ENCODE measurements at regions not wholly inside any gene's neighbourhood (a gene's known extent, or its start where the extent isn't known, plus 50 kb on each side); places are given as distances from the start of the nearest gene placed in this dataset.

DNA sequence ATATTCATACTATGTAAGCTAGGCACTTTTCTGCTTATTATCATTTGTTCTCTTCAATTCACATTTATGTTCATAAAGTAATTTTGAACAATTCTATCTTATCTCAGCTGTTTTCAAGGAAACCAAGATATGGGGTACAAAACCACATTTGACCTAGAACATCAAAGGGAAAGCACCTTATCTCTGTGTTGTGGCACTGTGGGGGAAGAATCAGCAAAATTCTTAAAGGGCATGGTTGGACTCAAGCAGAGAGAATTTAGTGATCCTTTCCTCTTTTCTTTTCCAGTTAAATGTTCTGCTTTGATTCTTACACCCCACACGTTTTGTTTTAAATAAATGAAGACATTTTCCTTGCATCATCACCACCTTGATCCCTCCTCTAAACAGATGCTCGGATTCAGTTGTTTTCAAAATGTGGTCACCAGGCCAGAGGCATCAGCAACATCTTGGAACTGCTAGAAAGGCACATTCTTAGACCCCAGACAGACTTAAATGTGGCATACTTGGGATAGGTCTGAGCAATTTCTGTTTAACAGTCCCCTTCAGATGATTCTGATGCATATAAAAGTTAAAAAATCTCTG lies 128.4 kb upstream of the TP63 start:
- TF ChIP-seq POLR2AphosphoS5 (IDR thresholded peaks at IDR 0.05; ENCODE audit: low read depth, low read length) (no peak), SIN3A (IDR thresholded peaks at IDR 0.05; ENCODE audit: borderline replicate concordance, insufficient read depth, low read depth, low read length) (no peak), TCF7L2 (IDR thresholded peaks at IDR 0.05; ENCODE audit: low read depth, low read length) (no peak)
- TF ChIP-seq, protein P1, sequence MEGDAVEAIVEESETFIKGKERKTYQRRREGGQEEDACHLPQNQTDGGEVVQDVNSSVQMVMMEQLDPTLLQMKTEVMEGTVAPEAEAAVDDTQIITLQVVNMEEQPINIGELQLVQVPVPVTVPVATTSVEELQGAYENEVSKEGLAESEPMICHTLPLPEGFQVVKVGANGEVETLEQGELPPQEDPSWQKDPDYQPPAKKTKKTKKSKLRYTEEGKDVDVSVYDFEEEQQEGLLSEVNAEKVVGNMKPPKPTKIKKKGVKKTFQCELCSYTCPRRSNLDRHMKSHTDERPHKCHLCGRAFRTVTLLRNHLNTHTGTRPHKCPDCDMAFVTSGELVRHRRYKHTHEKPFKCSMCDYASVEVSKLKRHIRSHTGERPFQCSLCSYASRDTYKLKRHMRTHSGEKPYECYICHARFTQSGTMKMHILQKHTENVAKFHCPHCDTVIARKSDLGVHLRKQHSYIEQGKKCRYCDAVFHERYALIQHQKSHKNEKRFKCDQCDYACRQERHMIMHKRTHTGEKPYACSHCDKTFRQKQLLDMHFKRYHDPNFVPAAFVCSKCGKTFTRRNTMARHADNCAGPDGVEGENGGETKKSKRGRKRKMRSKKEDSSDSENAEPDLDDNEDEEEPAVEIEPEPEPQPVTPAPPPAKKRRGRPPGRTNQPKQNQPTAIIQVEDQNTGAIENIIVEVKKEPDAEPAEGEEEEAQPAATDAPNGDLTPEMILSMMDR (IDR thresholded peaks at IDR 0.05), result no peak
- TF ChIP-seq, protein P2, sequence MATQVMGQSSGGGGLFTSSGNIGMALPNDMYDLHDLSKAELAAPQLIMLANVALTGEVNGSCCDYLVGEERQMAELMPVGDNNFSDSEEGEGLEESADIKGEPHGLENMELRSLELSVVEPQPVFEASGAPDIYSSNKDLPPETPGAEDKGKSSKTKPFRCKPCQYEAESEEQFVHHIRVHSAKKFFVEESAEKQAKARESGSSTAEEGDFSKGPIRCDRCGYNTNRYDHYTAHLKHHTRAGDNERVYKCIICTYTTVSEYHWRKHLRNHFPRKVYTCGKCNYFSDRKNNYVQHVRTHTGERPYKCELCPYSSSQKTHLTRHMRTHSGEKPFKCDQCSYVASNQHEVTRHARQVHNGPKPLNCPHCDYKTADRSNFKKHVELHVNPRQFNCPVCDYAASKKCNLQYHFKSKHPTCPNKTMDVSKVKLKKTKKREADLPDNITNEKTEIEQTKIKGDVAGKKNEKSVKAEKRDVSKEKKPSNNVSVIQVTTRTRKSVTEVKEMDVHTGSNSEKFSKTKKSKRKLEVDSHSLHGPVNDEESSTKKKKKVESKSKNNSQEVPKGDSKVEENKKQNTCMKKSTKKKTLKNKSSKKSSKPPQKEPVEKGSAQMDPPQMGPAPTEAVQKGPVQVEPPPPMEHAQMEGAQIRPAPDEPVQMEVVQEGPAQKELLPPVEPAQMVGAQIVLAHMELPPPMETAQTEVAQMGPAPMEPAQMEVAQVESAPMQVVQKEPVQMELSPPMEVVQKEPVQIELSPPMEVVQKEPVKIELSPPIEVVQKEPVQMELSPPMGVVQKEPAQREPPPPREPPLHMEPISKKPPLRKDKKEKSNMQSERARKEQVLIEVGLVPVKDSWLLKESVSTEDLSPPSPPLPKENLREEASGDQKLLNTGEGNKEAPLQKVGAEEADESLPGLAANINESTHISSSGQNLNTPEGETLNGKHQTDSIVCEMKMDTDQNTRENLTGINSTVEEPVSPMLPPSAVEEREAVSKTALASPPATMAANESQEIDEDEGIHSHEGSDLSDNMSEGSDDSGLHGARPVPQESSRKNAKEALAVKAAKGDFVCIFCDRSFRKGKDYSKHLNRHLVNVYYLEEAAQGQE (IDR thresholded peaks at IDR 0.05; ENCODE audit: insufficient read depth in 1 of 2, low read depth in 2 of 2, low read length in 1 of 2), result no peak
- in situ Hi-C loops (cut with HindIII; ENCODE audit: low pct_unique_long_range_greater_than_20kb, low sequenced_read_pairs) (no loop called here), intact Hi-C loops (cut with micrococcal nuclease; ENCODE audit: unreplicated experiment) (no loop called here)
- Histone ChIP-seq H3K4me3 (ENCODE audit: low read depth in 2 of 2, low read length in 2 of 2) (no peak overlapping the region), H3K27me3 (ENCODE audit: control insufficient read depth, insufficient read depth, low read length) (no peaks in the 10 kb centered on the region), H3K27ac (ENCODE audit: low read length) (no peak overlapping the region), H3K9me3 (ENCODE audit: control insufficient read depth, insufficient read depth, low read depth, low read length) (no peaks in the 10 kb centered on the region), H3K4me1 (ENCODE audit: control insufficient read depth, insufficient read depth, low read length) (no peaks in the 10 kb centered on the region), H3K36me3 (ENCODE audit: control insufficient read depth, insufficient read depth, low read length) (no peaks in the 10 kb centered on the region; the same call in 1 of the 2 replicates)
- BruUV-seq (replicated peaks), result no TSS peak
- ATAC-seq, result no peak
- DNase-seq (ENCODE audit: low read depth, low spot score), result no peak
- POLR2A ChIA-PET, result no interaction called here
- CTCF ChIA-PET, result no interaction called here

DNA sequence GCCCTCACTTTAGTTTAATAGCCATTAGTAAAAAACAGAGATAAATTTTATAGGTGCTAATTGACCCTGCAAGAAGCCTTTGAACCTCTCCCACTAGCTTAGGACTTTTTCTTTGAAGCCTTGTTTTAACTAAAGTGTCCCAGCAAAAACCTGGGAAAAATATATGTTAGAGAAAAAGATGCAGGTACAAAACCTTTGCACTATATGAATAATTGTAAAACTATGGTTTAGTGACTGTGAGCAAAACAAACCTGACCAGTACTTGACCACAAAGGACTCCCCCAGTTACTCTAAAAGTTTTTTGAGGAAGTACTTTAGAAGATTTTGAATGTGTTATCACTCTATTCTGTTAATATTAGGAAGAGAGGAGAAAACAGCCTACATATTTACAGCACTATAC lies 123.3 kb upstream of the TP63 start:
- intact Hi-C loops (cut with micrococcal nuclease; ENCODE audit: unreplicated experiment) (no loop called here), in situ Hi-C loops (cut with HindIII; ENCODE audit: low pct_unique_long_range_greater_than_20kb, low sequenced_read_pairs) (no loop called here)
- H3K27ac ChIP-seq (ENCODE audit: low read length), result no peak overlapping the region
- H3K4me1 ChIP-seq (ENCODE audit: control insufficient read depth, insufficient read depth, low read length), result no peaks in the 10 kb centered on the region
- H3K36me3 ChIP-seq (ENCODE audit: control insufficient read depth, insufficient read depth, low read length), result no peaks in the 10 kb centered on the region; the same call in 1 of the 2 replicates
- CTCF ChIA-PET, result no interaction called here
- no peak for ATAC-seq
- H3K27me3 ChIP-seq (ENCODE audit: control insufficient read depth, insufficient read depth, low read length), result no peaks in the 10 kb centered on the region
- no TSS peak for BruUV-seq (replicated peaks)
- POLR2A ChIA-PET, result no interaction called here
- TF ChIP-seq, protein P1 (IDR thresholded peaks at IDR 0.05), result no peak
- TF ChIP-seq POLR2AphosphoS5 (IDR thresholded peaks at IDR 0.05; ENCODE audit: low read depth, low read length) (no peak), TCF7L2 (IDR thresholded peaks at IDR 0.05; ENCODE audit: low read depth, low read length) (no peak), SIN3A (IDR thresholded peaks at IDR 0.05; ENCODE audit: borderline replicate concordance, insufficient read depth, low read depth, low read length) (no peak)
- TF ChIP-seq, protein P2 (IDR thresholded peaks at IDR 0.05; ENCODE audit: insufficient read depth in 1 of 2, low read depth in 2 of 2, low read length in 1 of 2), result no peak
- no peak overlapping the region for H3K4me3 ChIP-seq (ENCODE audit: low read depth in 2 of 2, low read length in 2 of 2)
- DNase-seq (ENCODE audit: low read depth, low spot score), result no peak
- no peaks in the 10 kb centered on the region for H3K9me3 ChIP-seq (ENCODE audit: control insufficient read depth, insufficient read depth, low read depth, low read length)
